GF-D8 (cell line): ENCODE measurements at regions not wholly inside any gene's neighbourhood (a gene's known extent, or its start where the extent isn't known, plus 50 kb on each side); places are given as distances from the start of the nearest gene placed in this dataset.

Experiments
- DNase-seq: peaks from one replicate; lab custom pipeline; 2025; lab: John Stamatoyannopoulos, UW

- DNase-seq, result no peak
Measured at GRCh38 chrX:67872958-67873357, 329.1 kb downstream of the AR start.

- no peak for DNase-seq
Measured at GRCh38 chrX:67892401-67892800, 348.6 kb downstream of the AR start.

GRCh38 chrX:67893931-67894330 is 350.1 kb downstream of the AR start:
- no peak for DNase-seq

GRCh38 chrX:67917421-67918010 is 373.7 kb downstream of the AR start:
- DNase-seq, result peak; percentile 55

- DNase-seq, result no peak
Measured at GRCh38 chrX:67922966-67923365, 379.1 kb downstream of the AR start.

- DNase-seq, result no peak
Measured at GRCh38 chrX:67939270-67939669, 395.4 kb downstream of the AR start.

- DNase-seq, result no peak
Measured at GRCh38 chrX:67949270-67949669, 405.4 kb downstream of the AR start.

- no peak for DNase-seq
Measured at GRCh38 chrX:67953658-67954057, 409.8 kb downstream of the AR start.

GRCh38 chrX:67961516-67961915 is 417.7 kb downstream of the AR start:
- no peak for DNase-seq
